HG02852 (cell line): ENCODE measurements at regions not wholly inside any gene's neighbourhood (a gene's known extent, or its start where the extent isn't known, plus 50 kb on each side); places are given as distances from the start of the nearest gene placed in this dataset.
"Not testable (repeated sequence)": the region's sequence is repeated elsewhere in the genome, so short reads cannot be mapped to it uniquely, and the experiment has no call there.

ENCODE experiments used
- ATAC-seq: cut with Tn5 transposase; IDR thresholded peaks from one replicate; pipeline ENCODE4 v1.9.1; 2021; ENCODE audit warnings: mild to moderate bottlenecking, moderate library complexity; ENCODE audit not compliant: unreplicated experiment

- ATAC-seq, result not testable (repeated sequence)
Measured at GRCh38 chr11:116667318-116667717, 105.5 kb downstream of the BUD13 start.

DNA sequence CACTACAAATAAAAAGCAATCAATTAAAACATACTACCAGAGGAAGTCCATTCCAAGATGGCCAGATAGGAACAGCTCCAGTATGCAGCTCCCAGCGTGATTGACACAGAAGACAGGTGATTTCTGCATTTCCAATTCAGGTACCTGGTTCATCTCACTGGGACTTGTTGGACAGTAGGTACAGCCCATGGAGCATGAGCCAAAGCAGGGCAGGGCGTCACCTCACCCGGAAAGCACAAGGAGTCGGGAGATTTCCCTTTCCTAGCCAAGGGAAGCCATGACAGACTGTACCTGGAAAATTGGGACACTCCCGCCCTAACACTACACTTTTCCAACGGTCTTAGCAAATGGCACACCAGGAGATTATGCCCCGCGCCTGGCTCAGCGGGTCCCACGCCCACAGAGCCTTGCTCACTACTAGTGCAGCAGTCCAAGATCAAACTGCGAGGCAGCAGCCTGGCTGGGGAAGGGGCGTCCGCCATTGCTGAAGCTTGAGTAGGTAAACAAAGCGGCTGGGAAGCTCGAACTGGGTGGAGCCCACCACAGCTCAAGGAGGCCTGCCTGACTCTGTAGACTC, 106.0 kb downstream of the BUD13 start:
- ATAC-seq, result not testable (repeated sequence)

- no peak for ATAC-seq
Measured at GRCh38 chr11:116665523-116665922, 107.3 kb downstream of the BUD13 start.

GRCh38 chr11:116661056-116661455, 111.7 kb downstream of the BUD13 start:
- ATAC-seq, result no peak

- no peak for ATAC-seq
Measured at GRCh38 chr11:116660011-116660410, 112.8 kb downstream of the BUD13 start.

- no peak for ATAC-seq
Measured at GRCh38 chr11:116658876-116659535, 113.8 kb downstream of the BUD13 start.

GRCh38 chr11:116657842-116658825, 114.7 kb downstream of the BUD13 start:
- no peak for ATAC-seq

DNA sequence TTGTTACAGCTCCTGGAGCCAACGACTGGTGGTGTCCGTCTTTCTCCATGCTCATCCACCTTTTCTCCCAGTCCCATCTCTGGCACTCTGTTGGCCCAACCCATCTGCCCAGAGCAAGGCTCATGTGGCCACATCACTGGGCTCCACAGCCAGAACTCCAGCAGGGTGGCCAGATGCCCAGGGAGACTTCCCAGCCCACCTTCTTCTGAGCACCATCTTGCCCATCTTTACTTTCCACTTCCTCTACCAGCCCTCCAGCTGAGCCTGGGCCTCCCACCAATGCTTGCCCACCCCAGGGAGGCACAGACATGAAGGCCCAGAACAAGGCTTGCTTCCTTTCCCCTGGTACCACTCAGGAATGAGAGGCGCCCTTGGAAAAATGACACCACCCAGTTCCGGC, 116.8 kb downstream of the BUD13 start:
- ATAC-seq, result no peak

GRCh38 chr11:116654526-116654925, 118.3 kb downstream of the BUD13 start:
- ATAC-seq, result no peak

DNA sequence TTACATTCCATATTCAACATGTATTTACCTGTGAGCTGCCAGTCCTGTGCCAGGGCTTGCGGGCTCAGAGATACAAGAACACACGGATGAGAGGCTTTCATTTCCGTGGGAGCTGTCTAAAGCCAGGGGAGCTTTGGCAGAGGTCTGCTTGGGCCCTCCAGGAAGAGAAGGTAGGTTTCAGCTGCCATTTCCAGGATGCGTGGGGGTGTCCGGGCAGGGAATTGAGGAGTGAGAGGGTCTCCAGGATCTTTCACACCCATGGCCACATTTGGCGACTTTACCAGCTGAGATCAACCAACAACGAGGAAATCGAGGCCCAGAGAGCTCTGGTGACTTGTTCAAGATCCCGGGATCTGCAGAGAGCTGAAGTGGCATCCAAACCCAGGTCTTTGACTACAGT, 119.6 kb downstream of the BUD13 start:
- ATAC-seq, result no peak

DNA sequence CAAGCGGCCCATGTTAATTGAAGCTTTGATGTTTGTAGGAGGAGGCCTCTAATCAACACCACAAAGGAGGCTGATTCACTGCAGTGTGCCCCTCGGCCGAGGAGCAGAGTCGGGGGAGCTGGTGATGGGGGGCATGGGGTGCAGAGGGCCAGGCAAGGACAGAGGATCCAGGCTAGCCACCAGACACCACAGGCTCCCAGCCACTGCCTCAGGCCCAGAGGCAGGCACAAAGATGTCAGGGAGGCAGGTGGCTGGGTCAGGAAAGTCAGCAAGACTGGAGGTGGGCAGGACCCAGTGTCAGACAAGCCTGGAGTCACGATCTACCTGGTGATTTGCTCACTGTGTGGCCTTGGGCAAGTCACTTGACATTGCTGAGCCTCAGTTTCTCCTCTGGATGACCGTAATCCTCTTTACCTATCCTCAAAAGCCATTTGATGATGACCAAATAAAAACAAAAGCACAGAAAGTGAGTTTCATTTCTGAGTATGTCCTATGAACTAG, 121.0 kb downstream of the BUD13 start:
- no peak for ATAC-seq

GRCh38 chr11:116651098-116651736, 121.6 kb downstream of the BUD13 start:
- ATAC-seq, result no peak

GRCh38 chr11:116650052-116650451, 122.7 kb downstream of the BUD13 start:
- ATAC-seq, result no peak

- no peak for ATAC-seq
Measured at GRCh38 chr11:116649268-116649667, 123.5 kb downstream of the BUD13 start.

DNA sequence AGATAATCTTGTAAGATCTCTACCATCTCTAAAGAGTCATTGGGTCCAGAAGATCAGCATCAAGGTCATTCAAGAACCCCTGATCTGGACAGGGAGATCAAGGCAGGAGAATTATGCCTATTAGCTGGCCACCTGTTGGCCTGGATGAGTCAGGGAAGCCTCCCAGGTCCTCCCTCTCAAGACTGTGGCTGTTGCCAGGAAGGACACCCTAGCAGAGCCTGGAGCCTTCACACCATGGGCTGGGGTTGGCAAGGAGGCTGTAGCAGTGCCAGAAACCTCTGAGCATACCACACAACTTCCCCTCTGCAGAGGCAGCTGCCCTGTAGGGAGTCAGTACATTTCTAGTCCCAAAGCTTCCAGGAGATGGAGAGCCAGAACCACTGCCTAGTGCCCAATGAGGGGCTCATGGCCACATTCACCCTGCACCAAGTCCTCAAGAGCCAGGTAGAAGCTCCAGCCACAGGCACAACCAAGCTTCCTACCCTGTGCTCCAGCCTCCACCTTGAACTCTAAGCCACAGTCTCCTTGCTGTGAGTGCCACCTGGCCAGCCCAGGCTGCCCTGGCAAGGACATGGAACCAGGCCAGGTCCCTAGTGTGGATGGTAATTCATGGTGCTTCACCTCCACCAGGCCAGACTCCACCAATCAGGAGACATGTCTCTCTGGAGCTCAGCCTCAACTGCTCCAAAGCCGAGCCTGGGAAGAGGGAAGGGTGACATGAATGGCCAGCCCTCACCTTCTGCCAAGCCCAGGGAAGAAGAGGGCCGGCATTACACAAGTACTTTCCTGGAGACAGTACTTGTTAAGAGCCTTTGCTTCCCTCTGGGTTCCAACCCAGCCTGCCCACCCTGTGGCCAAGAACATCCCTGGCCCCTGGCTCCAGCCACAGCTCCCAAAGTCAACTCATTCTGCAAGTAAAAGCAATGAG, 124.3 kb downstream of the BUD13 start:
- no peak for ATAC-seq

- ATAC-seq, result no peak
Measured at GRCh38 chr11:116647305-116648080, 125.3 kb downstream of the BUD13 start.

GRCh38 chr11:116646191-116646590, 126.6 kb downstream of the BUD13 start:
- no peak for ATAC-seq

DNA sequence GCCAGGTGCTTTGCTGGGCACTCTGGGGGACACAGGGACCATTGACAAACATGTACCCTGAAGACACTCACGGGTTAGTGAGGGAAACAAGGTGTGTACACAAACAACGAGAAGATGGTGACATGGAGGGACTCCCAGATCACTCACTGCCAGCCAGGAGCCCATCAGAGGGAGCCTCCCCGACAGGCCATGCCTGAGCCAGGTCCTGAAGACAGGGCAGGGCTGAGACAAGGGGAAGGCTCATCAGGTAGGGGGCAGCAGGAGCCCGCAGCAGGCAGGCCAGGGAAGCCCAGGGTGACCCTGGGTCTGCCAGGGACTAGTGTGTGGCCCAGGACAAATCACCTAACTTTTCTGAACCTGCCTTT, 127.9 kb downstream of the BUD13 start:
- no peak for ATAC-seq

DNA sequence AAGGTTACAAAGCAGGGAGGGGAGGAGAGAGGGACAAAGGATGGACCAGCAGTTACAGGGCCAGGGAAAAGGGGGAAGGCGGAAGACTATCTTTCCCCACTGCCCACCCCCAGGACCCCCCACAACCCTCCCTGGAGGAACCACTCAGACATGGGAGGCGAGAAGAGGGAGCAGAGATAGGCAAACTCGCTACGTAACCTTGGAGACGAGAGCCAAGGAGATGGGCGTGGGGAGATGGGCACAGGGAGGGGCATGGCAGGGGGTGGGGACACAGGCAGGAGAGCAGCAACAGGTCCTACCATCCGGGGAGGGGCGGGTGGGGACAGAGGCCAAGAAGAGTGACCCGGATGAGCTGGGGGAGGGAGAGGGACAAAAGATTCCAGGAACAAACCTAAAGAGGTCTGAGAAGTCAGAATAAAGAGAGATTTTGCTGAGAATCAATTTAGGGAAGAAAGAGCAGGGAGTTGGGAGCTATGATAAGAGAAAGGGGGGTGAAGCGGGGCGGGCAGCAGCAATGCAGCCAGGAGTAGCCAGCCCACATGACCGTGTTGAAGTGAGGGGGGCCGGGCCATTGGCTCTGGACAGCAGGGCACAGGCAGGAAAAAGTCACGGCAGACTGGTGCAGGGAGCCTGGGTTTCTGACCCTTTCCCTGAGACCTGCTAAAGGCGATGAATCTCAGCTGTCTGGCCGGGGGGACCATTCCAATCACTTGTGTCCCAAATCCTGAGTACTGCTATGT, 128.4 kb downstream of the BUD13 start:
- no peak for ATAC-seq
